MG63 (cell line): ENCODE measurements at regions not wholly inside any gene's neighbourhood (a gene's known extent, or its start where the extent isn't known, plus 50 kb on each side); places are given as distances from the start of the nearest gene placed in this dataset.
"Not testable (repeated sequence)": the region's sequence is repeated elsewhere in the genome, so short reads cannot be mapped to it uniquely, and the experiment has no call there.

ENCODE experiments used
- DNase-seq: peaks from one replicate; pipeline ENCODE4 v3.0.0-alpha.2; 2020
- H3K27me3 ChIP-seq: fragments of 250-450 bp; sonication (Bioruptor Pico); 2 replicates; pipeline ENCODE4 v1.5.1; 2020; ENCODE audit warnings: mild to moderate bottlenecking, moderate library complexity
- H3K36me3 ChIP-seq: fragments of 250-450 bp; sonication (Bioruptor Pico); 2 replicates; pipeline ENCODE4 v1.5.1; 2020; ENCODE audit warnings: mild to moderate bottlenecking, moderate library complexity
- H3K4me3 ChIP-seq: fragments of 250-450 bp; sonication (Bioruptor Pico); 2 replicates; pipeline ENCODE4 v1.5.1; 2020; ENCODE audit warnings: mild to moderate bottlenecking, moderate library complexity
- H3K9me3 ChIP-seq: fragments of 250-450 bp; sonication (Bioruptor Pico); 2 replicates; pipeline ENCODE4 v1.5.1; 2020; ENCODE audit warnings: mild to moderate bottlenecking, moderate library complexity

GRCh38 chr7:19307554-19307953, 162.3 kb upstream of the FERD3L start:
- no peak overlapping the region for H3K4me3 ChIP-seq
- no peaks in the 10 kb centered on the region for H3K27me3 ChIP-seq
- no peak for DNase-seq
- no peaks in the 10 kb centered on the region for H3K36me3 ChIP-seq
- no peaks in the 10 kb centered on the region for H3K9me3 ChIP-seq

GRCh38 chr7:19305698-19306097, 160.5 kb upstream of the FERD3L start:
- no peaks in the 10 kb centered on the region for H3K27me3 ChIP-seq
- no peak for DNase-seq
- H3K36me3 ChIP-seq: no peaks in the 10 kb centered on the region
- no peak overlapping the region for H3K4me3 ChIP-seq
- no peaks in the 10 kb centered on the region for H3K9me3 ChIP-seq

DNA sequence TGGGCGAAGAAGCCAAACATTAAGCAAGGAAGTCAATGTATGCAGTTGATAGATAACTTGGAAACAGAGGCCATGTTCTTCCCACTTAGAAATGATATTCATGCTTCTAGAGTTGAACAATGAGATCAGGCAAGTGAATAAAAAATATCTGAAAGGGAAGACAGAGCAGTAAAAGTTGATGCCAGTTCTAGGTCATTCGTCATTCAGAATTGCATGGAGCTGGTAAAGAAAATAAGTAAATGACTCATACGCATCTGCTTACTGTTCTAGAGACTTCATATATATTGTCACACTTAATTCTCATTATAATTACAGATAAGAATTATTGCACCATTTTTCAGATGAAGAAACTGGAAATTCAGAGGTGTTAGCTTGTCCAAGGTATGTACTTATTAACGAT, 158.9 kb upstream of the FERD3L start:
- H3K27me3 ChIP-seq: no peaks in the 10 kb centered on the region
- no peak overlapping the region for H3K4me3 ChIP-seq
- H3K9me3 ChIP-seq: no peaks in the 10 kb centered on the region
- no peak for DNase-seq
- H3K36me3 ChIP-seq: no peaks in the 10 kb centered on the region

GRCh38 chr7:19302731-19303130, 157.5 kb upstream of the FERD3L start:
- DNase-seq: no peak
- Histone ChIP-seq H3K4me3 (no peak overlapping the region), H3K27me3 (no peaks in the 10 kb centered on the region), H3K9me3 (no peaks in the 10 kb centered on the region), H3K36me3 (no peaks in the 10 kb centered on the region)

DNA sequence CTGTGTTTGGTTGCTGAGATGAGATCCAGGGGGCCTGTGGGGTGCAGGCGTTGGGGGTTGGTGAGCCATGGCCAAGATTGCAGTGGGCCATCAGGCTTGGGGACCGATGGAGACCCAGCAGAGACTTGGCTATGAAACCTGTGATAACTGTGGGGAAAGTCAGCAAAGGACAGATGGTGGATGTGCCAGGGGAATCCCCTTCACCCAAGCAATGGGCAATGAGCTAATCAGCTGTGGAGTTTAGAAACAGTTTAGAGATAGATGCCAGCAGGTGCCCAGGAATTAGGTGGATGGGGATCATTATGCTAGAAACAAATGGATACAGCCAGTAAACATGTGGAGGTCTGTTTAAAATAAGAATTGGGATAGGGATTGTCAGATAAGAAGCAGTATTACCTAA, 151.4 kb upstream of the FERD3L start:
- H3K9me3 ChIP-seq: no peaks in the 10 kb centered on the region; the same call in 1 of the 2 replicates
- no peak for DNase-seq
- H3K36me3 ChIP-seq: no peaks in the 10 kb centered on the region
- no peak overlapping the region for H3K4me3 ChIP-seq
- no peaks in the 10 kb centered on the region for H3K27me3 ChIP-seq

DNA sequence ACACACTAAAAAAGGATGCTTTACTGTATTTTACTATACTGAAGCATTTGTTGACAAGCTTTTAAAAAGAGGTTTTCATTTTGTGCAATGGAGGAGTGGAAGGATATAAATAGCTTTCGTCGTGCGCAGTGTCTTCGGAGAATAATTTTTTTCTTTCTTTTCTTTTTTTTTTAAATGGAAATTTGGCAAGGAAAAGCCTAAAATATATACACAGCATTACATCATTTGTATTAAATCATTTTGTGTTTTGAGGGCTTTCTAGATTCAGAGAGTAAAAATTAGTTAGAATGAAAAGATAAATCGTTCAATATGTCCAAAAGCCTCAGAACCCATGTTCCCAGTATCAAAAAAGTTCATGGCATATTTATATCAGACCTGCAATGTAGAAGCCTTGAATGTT, 150.2 kb upstream of the FERD3L start:
- H3K4me3 ChIP-seq: no peak overlapping the region
- H3K9me3 ChIP-seq: no peaks in the 10 kb centered on the region; the same call in 1 of the 2 replicates
- DNase-seq: no peak
- H3K36me3 ChIP-seq: no peaks in the 10 kb centered on the region
- H3K27me3 ChIP-seq: no peaks in the 10 kb centered on the region

GRCh38 chr7:19294619-19295018, 149.4 kb upstream of the FERD3L start:
- Histone ChIP-seq H3K9me3 (no peaks in the 10 kb centered on the region; the same call in 1 of the 2 replicates), H3K36me3 (no peaks in the 10 kb centered on the region), H3K27me3 (no peaks in the 10 kb centered on the region), H3K4me3 (no peak overlapping the region)
- no peak for DNase-seq

- DNase-seq: no peak
- H3K27me3 ChIP-seq: no peaks in the 10 kb centered on the region
- no peak overlapping the region for H3K4me3 ChIP-seq
- H3K9me3 ChIP-seq: no peaks in the 10 kb centered on the region; the same call in 1 of the 2 replicates
- H3K36me3 ChIP-seq: no peaks in the 10 kb centered on the region
Measured at GRCh38 chr7:19293431-19293830, 148.2 kb upstream of the FERD3L start.

DNA sequence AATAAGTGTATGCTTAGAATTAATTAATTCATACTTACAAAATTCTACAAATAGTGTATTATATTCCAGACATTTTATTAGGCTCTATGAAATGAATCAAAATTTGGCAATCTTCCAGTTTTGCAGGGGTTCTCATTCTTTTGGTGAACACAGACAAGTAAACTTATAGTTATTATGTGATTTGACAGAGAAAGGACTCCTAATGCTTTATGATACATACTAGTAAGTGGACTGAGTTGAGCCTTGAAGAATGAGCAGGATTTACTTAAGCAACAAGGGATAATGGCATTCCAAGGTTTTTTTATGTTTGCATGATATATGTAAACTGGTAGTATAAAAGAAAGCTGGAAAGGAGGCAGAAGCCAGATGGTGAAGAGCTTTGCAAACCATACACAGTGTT, 145.7 kb upstream of the FERD3L start:
- H3K4me3 ChIP-seq: no peak overlapping the region
- no peak for DNase-seq
- no peaks in the 10 kb centered on the region; the same call in 1 of the 2 replicates for H3K9me3 ChIP-seq
- H3K36me3 ChIP-seq: no peaks in the 10 kb centered on the region
- H3K27me3 ChIP-seq: no peaks in the 10 kb centered on the region

DNA sequence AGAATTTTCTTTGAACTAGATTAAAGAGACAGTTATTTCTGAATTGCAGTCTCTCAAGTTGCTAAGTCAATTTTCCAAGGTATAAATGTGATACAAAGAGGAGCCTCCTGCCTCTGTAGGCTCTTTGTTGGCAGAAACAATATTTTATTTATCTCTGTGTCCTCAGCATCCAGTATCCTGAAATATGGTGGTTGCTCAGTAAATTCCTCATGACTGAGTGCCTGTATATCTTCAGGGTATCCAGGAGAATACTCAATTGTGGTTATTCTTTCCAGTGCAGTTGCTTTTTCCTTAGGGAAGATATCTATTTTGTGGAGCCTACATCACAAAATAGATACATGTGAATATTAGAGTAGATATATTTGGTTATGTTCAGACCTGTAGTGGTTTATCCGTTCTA, 144.8 kb upstream of the FERD3L start:
- no peaks in the 10 kb centered on the region; the same call in 1 of the 2 replicates for H3K9me3 ChIP-seq
- H3K4me3 ChIP-seq: no peak overlapping the region
- no peak for DNase-seq
- H3K27me3 ChIP-seq: no peaks in the 10 kb centered on the region
- H3K36me3 ChIP-seq: no peaks in the 10 kb centered on the region

DNA sequence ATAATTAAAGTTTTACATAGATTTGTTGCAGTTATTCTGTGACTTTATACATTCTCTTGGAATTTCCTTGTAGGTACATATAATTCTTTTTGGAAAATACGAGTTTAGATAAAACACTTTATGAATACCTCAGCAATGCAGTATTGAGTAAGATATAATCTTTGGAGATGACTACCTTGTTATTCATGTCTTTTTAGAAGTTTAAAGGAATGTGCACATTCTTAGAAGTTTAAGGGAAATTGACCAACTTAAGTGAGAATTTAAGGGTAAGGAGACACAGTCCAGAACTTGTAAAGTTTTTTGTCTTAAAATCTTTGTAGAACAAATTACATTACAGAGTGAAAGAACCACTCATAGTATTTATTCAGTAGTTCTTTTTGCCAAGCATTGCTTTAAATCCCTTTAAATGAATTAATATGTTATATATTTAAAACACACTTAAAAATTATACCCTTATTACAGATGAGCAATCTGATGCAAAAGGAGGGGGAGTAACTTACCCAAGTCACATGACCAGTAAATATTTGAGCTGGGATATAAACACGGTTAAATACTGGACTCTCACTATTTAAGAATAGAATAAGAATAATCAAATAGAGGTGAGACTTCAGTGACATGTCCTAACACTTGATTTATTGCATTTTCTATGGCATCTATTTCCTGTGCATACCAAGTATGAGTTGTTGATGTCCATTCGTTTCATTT, 139.5 kb upstream of the FERD3L start:
- Histone ChIP-seq H3K36me3 (no peaks in the 10 kb centered on the region), H3K9me3 (no peaks in the 10 kb centered on the region), H3K4me3 (no peak overlapping the region), H3K27me3 (no peaks in the 10 kb centered on the region)
- DNase-seq: no peak

DNA sequence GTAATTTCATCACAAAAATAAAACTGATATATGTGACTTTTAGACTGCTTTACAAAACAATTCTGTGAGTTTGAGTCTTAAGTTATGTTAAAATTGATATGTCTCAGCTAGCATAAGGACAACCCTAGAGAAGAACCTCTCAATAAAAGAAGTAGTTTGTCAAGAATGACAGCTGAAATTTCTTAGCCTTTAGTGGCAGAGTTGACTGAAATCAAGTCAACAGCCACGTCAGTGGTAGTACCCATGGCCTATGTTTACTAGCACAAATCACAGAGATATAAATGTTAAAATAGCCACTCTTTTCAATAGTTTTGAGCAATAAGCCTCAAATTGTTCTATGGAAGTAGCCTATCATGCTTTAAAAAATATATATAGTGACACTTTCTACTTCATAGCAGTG, 138.9 kb upstream of the FERD3L start:
- DNase-seq: no peak
- H3K9me3 ChIP-seq: no peaks in the 10 kb centered on the region

DNA sequence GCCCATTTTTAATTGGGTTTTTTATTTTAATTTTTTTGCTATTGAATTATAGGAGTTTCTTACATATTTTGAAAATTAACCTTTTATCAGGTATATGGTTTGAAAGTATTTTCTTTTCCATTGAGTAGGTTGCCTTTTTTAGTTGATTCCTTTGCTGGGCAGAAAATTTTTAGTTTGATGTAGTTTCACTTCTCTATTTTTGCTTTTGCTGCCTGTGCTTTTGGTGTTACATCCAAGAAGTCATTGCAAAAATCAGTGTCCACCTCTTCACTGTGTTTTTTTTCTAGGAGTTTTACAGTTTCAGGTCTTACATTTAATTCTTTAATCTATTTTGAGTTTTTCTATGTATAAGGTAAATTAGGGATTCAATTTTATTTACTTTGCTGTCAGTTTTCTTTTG, 129.8 kb upstream of the FERD3L start:
- no peaks in the 10 kb centered on the region; the same call in none of the 2 replicates for H3K9me3 ChIP-seq
- H3K27me3 ChIP-seq: no peaks in the 10 kb centered on the region
- H3K4me3 ChIP-seq: no peak overlapping the region
- no peaks in the 10 kb centered on the region for H3K36me3 ChIP-seq
- no peak for DNase-seq

More for the DNA sequence above, 138.9 kb upstream of the FERD3L start:
- Histone ChIP-seq H3K4me3 (no peak overlapping the region), H3K36me3 (no peaks in the 10 kb centered on the region), H3K27me3 (no peaks in the 10 kb centered on the region)

DNA sequence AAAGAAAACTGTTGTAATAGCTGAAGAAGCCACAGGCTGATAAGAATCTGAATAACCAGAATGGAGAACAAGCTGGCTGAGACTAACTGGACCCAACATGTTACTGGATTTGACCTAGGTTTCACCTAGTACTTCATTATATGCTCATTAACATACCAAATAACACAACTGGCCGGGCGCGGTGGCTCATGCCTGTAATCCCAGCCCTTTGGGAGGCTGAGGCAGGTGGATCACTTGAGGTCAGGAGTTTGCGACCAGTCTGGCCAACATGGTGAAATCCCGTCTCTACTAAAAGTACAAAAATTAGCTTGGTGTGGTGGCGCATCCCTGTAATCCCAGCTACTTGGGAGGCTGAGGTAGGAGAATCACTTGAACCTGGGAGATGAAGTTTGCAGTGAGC, 127.1 kb upstream of the FERD3L start:
- H3K9me3 ChIP-seq, H3K36me3 ChIP-seq, DNase-seq, H3K27me3 ChIP-seq, H3K4me3 ChIP-seq: not testable (repeated sequence)

DNA sequence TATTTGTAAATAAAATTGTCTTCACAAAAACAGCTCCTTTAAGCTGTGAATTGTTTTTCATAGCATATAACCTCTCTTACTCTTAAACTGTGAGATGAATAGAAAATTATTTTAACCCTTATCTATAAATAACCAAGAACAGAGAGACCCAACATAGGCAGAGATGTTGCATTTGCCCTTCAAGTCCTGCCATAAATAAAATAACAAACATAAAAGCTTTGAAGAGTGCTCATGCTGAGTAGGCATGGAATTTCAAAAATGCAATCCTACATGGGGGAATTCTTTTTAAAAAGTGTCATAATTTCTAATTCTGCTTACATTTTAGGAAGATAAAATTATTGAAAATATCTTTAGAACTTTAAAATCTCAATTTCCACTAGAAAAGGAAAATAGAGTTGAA, 124.1 kb upstream of the FERD3L start:
- Histone ChIP-seq H3K9me3 (no peaks in the 10 kb centered on the region; the same call in 1 of the 2 replicates), H3K4me3 (no peak overlapping the region), H3K36me3 (no peaks in the 10 kb centered on the region), H3K27me3 (no peaks in the 10 kb centered on the region)
- no peak for DNase-seq

GRCh38 chr7:19268737-19269136, 123.5 kb upstream of the FERD3L start:
- no peak overlapping the region for H3K4me3 ChIP-seq
- no peaks in the 10 kb centered on the region; the same call in 1 of the 2 replicates for H3K9me3 ChIP-seq
- no peaks in the 10 kb centered on the region for H3K27me3 ChIP-seq
- DNase-seq: no peak
- H3K36me3 ChIP-seq: no peaks in the 10 kb centered on the region

- no peak overlapping the region for H3K4me3 ChIP-seq
- H3K36me3 ChIP-seq: no peaks in the 10 kb centered on the region
- DNase-seq: no peak
- no peaks in the 10 kb centered on the region for H3K27me3 ChIP-seq
- no peaks in the 10 kb centered on the region for H3K9me3 ChIP-seq
Measured at GRCh38 chr7:19262826-19263225, 117.6 kb upstream of the FERD3L start.

DNA sequence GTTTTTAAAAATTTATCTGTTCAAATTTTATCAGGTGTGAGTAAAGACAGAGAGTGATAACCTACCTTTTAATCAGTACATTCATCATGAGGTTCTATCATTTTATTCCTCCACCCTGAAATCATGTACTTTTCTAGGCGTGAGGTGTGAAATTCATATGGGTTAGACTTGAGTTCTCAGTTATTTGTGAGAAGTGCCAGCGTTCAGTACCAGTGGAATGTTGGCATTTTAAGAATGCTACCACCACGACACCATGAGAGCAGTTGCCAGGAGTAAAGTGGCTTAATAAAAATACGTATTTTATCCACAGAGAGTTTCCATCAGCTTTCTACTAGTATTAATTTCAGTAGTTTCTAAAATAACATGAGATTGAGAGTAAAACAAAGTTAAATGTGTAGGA, 104.1 kb upstream of the FERD3L start:
- no peaks in the 10 kb centered on the region for H3K27me3 ChIP-seq
- no peak overlapping the region for H3K4me3 ChIP-seq
- H3K9me3 ChIP-seq: no peaks in the 10 kb centered on the region
- no peak for DNase-seq
- H3K36me3 ChIP-seq: no peaks in the 10 kb centered on the region
